Neural progenitor cell (in vitro differentiated cells): ENCODE measurements at regions not wholly inside any gene's neighbourhood (a gene's known extent, or its start where the extent isn't known, plus 50 kb on each side); places are given as distances from the start of the nearest gene placed in this dataset.

Source experiments
- EZH2 ChIP-seq: fragments of 200-600 bp; sonication (generic); IDR thresholded peaks from 2 replicates; pipeline ENCODE4 v1.6.1; 2017; ENCODE audit warnings: antibody characterized with exemption, mild to moderate bottlenecking, moderate library complexity
- TF ChIP-seq, protein P1 (sequence below): fragments of 200-600 bp; sonication (generic); IDR thresholded peaks from 2 replicates; pipeline ENCODE4 v1.5.1; 2017; ENCODE audit warnings: antibody characterized with exemption, mild to moderate bottlenecking

DNA sequence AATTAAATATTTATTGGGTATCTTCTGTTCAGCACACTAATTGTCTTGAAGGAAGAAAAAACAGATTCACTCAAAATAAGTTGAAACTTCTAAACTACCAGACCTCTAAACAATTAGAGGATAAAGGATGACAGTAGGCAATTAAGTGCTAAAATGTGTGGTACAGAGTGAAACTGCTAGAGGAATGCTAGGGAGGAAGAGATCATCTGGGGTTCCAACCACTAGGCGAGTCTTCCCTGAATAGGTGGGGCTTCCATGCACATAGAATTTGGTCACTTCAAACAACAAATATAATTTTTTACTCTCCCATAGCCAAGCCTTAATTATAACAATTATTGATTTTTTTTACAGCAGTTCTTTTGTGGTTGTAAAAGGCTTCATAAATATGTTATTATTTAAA is 559.0 kb upstream of the ZEB2 start:
- no peak for TF ChIP-seq EZH2
- TF ChIP-seq, protein P1, sequence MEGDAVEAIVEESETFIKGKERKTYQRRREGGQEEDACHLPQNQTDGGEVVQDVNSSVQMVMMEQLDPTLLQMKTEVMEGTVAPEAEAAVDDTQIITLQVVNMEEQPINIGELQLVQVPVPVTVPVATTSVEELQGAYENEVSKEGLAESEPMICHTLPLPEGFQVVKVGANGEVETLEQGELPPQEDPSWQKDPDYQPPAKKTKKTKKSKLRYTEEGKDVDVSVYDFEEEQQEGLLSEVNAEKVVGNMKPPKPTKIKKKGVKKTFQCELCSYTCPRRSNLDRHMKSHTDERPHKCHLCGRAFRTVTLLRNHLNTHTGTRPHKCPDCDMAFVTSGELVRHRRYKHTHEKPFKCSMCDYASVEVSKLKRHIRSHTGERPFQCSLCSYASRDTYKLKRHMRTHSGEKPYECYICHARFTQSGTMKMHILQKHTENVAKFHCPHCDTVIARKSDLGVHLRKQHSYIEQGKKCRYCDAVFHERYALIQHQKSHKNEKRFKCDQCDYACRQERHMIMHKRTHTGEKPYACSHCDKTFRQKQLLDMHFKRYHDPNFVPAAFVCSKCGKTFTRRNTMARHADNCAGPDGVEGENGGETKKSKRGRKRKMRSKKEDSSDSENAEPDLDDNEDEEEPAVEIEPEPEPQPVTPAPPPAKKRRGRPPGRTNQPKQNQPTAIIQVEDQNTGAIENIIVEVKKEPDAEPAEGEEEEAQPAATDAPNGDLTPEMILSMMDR, result no peak
